NCI-H128 (cell line): ENCODE measurements at regions not wholly inside any gene's neighbourhood (a gene's known extent, or its start where the extent isn't known, plus 50 kb on each side); places are given as distances from the start of the nearest gene placed in this dataset.
A peak's percentile ranks its signal among the peaks of the same experiment; 100 is the strongest.

Experiments
- DNase-seq: peaks from one replicate; lab custom pipeline; 2025; ENCODE audit not compliant: unreplicated experiment; lab: John Stamatoyannopoulos, UW

DNA sequence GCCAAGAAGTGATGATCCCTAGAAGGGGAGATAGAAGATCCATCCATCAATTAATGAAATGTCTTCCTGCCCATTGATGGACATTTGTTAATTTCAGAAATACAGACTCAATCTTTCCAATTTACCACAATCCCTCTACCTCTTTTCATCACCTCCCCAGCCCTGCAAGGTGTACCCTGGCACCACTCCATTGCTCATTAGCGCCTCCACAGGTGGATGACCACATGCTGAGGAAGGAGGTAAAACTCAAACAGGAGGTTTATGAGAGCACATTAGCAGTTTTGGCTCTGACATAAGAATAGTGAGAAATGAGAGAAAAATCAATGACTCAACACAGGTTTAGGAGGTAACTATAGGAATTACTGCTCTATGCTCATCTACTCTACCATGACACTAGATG lies 208.0 kb downstream of the C1D start:
- no peak for DNase-seq

DNA sequence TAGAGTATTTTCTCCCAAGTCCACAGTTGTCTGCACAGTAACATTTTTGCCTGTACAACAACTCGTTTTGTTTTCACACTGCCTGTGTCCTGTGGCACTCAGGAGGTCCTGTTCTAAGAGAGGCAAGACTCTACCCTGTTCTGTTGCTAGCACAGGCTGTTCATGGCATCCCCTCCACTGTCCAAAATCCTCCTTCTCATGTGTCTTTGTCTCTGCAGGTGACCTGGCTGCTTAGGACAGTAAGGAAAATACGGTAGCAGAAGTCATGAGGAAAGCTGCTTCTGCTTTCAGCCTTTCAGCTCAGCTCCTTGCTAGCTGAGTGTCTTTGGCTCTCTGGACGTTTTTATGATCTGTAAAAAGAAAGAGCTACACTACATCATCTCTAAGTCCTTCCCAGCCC lies 205.9 kb downstream of the C1D start:
- no peak for DNase-seq

DNA sequence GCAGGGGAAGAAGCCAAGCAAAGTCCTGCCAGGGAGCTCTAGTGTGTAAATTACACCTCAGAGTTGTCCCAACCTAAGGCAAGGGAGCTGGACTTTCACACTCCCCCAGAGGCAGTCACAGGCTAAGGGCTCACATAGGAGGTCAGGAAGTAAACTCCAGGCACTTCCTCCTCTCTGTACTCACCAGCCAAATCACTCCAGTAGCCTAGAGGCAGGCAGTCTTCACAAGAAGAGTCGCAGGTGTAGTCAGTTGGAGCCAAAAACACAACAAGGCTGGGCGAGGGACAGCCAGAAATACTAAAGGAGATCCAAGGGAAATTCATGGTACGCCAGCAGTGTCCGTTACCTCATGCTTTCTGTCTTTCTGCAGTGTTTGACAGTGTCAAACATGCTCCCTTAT lies 205.0 kb downstream of the C1D start:
- no peak for DNase-seq

DNA sequence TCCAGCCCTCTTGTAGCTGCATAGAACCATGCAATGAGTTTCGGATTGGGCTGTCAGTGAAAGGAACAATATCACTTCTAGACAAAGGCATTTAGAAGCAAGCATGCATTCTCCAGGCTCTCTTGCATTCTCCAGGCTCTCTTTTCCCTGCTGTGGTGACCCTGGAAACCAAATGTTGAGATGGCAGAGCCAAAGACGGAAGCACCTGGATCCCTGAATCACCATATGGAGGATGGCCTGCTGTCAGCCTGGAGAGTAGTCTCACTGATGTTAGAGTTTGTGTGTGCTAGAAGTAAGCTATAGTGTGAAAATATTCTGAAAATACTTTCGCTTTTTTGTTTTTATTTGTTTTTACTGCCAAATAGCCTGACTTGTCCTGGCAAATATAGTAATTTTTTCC lies 203.9 kb downstream of the C1D start:
- no peak for DNase-seq

DNA sequence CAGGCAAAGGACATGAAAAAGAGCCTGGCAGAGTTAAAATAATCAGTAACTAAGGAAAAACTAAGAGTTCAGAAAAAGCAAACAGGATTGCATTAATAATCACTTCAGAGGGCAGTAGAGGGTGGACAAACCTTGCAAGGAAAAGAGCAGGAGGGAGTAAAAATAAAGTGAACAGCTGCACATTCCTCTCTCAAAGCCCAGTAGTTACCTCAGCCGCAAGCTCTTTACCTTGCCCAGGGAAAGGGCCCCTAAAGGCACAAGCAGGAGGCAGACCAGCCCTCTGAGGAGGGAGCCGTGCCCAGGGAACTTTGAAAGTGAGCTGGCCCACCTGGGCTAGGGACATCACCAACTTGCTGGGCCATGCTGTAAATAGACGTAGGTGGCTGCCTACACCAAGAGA lies 196.9 kb downstream of the C1D start:
- no peak for DNase-seq

DNA sequence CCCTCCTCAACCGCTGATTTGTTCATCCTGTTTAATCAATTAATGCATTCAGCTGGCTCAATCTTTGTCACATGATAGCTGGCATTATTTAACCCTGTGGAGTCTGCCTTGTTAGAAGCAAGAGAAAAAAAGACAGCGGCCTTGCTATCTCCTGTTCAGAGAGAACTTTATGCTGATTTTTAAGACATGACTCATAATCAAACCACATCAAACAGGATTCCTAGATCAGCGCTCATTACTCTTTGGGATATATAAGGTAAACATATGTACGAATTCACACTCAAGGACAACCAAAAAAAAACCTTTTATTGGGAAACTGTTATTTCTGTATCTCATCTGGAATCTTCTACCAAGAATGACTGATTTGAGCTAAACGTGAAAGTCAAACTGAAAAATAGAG lies 195.1 kb downstream of the C1D start:
- DNase-seq, result no peak

DNA sequence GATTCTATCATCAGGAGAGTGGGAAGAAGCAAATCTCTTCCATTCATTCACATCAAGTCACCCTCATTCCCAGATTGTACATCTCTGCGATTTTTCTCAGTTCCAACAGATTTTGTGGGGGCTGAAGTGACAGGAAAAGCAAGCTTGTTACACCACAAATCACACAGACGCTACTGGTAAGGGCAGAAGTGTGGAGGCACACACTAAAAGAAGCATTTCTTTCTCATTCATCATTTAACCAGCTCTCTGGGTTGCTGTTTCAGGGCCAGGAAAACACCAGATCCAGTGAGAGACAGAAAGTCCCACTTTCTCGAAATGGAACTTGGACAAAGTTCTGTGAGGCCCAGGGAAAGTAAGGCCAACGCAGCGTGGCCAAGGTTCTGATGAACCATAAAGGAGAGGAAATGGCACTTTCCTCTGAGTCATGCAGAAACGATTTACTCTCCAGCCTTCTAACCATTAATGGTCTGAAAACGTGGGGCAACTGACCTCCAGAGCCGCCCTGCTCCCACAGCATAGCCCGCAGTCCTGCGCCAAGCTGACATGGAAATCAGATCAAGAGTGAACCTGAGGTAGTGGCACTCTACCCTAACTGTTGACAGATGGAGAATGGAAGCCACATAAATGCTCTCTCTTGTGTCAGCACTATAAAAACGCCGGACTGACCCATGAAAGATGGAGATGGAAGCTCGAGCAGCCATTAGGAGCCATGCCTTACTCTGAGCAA lies 191.0 kb downstream of the C1D start:
- no peak for DNase-seq

DNA sequence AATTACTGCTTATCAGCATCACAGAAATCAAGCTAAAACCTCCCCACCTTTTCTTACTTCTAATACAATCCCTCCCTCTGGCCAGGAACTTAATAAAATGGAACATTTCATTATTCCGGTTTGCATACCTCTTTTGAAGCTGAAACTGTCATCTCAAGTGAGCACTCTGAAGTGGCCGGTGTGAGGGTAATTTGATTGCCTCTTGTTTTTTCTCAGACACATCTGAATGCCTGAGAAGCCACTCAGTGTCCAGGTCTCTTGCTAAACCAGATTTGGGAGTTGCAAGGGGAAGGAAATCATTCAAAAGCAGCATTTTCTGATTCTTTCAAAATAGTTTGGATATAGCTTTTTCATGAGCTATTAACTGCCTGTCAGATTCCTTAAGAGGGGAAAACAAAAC lies 190.3 kb downstream of the C1D start:
- DNase-seq, result no peak

DNA sequence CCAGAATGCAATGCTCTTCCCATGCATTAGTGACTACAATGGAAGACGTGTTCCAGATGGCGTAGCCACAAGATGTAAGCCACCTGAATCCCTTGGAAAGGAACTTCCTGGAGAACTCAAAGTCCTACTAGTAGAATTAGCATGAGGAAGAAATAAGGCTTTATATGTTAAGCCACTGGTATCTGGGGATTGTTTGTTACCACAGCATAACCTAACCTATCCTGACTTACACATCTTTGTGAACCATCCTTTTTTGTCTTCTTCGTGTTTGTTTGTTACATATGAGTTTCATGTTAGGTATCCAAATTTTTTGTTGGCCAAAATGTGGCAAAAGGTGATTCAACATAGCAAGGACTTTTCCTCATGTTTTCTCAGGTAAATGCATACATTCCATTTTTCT lies 188.9 kb downstream of the C1D start:
- DNase-seq, result no peak

DNA sequence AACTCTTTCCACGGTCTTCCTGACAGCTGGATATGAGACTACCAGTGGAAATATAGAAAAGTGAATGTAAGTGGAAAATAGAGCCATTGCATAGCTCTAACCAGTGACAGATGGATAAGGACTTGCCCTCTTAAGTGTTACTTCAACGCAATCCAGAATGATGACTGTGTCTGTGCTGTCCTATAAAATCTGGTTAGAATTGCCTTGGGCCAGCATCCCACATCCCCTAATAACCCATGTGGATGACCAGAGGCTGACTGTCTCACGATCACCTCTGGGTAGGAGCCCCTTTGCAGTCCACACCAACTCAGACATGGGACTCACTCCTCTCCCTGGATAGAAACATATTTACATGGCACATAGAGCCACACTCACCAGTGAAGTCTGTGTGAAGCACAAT lies 186.6 kb downstream of the C1D start:
- no peak for DNase-seq

DNA sequence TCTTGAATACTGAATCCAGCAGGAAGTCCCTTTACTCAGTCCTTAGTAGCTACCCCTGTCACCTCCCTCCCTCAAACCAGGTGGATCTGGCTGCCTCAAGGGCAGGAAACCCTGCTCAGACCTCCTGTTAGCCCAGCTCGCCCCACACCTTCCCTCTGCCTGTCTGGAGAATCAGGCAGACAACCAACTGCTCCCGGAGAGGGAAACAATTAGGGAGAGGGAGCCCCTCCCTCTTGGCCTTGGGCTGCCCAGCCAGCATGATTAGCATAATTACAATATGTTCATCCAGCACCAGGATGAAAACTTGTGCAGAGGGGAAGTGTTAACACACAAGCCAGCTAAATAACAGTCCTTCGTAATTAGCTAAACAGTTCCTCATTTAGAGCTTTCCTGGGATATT lies 185.5 kb downstream of the C1D start:
- DNase-seq, result no peak

DNA sequence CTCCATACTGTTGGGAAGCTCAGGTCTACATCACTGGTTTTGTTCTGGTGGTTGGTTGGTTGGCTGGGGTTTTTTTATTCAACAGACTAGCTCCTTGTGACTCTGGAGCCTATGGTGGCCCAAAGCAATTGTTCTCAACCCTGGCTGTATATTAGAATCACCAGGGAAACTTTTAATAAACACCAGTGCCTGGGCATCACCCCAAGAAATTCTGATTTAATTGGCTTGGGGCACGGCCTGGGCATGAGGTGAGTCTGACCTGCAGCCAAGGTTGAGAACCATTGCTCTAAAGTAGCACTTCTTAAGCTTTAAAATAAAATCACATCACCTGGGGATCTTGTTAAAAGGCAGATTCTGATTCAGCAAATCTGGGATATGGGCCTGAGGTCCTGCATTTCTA lies 184.1 kb downstream of the C1D start:
- DNase-seq, result no peak

DNA sequence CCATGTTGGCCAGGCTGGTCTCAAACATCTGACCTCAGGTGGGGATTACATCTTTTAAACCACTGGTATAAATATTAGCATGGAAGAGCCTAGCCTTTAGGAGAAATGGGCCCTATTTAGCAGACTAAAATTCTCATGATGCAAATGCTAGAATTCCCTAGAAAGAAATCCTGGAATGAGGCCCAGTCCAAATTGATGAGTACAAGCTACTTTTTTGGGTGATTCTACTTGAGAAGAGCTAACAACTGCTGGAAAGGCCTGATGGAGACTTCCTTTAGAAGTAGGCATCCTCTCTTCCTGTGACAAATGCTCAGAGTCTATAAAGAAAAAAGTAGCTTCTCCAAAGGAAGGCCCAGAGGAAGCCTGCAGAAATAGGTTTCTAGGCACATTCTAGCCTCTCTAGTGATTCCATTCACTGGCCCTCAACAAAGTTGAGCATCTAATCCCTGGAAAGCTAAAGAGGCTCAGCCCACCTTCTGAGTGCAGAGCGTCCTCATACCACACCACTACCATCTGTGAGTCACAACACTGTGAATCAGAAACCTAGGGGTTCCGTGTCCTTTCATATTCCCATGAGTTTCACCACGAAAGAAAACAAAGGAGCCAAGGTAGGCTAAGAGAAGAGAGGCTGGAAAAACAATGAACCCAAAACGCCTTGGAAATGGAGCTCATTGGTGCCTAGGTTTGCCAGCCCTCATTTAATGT lies 183.1 kb downstream of the C1D start:
- DNase-seq, result no peak

DNA sequence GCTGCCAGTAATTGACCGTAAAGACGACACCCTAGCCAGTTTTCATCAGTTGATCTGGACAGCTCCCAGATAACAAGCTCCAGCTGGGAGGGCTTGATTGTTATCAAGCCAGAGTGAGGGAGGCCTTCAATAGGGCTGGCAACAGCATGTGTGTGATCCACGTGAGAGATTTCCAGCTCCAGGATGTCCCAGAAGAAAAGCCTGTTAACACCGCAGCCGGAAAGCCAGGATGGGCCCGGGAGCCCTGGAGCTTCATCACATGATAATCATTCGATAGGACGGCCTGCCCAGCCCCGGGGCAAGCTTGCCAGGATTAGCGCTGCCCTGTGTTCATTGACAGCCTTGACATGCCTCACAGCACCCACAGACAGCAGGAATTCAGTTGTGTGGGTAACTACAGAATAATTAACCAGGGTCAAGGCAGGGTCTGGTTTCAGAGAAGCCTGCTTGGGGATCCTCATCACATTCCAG lies 182.5 kb downstream of the C1D start:
- DNase-seq, result no peak

DNA sequence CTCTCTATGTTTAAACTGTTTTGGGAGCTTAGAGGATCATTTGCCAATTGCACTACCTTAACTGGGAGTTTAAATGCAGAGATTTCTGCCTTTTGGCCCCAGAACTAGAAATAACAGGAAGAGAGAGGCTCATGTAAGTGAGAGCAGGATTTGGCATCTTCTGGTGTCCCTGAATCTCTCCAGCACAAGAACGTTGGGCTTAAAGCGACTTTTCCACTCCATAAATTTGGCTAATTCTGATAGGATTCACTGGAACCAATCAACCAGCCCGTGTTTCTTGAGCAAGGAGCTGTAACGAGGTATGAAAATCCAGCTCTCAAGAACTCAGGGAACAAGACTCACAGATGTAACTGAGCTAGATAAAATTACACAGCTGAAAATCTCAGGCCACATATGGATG lies 181.0 kb downstream of the C1D start:
- no peak for DNase-seq

DNA sequence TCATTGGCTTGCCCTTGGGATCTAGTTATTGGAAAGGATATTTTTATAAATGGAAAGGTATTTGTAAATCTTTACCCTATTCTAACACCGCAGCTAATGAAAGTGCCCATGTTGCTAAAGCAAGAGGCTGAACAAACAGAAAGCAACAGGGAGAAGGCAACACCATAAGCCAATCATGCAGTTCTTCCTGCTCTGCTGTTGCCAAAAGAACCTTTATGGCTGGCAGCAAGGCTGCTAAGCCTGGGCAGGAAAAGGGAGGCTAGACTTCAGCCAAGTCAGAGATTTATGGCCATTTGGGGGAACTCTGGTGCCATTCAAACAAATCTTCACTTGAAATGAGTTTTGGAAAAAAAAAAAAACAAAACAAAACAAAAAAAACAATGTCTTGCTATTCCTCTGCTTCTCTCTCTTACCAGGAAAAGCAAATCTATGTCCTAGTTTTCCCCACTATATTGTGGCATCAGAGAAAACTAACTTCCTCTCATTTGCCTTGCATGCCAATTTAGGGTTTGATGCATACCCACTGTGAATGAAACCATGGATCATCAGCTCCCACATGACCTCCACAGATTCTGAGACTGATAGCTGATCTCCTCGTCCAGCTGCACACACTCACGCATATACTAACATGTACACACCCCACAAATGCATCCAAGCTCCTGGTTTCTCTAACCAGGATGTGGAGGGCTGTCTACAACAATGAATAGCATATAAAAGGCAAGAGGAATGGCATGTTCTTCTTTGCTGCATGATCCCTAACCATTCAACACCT lies 179.3 kb downstream of the C1D start:
- DNase-seq, result no peak

DNA sequence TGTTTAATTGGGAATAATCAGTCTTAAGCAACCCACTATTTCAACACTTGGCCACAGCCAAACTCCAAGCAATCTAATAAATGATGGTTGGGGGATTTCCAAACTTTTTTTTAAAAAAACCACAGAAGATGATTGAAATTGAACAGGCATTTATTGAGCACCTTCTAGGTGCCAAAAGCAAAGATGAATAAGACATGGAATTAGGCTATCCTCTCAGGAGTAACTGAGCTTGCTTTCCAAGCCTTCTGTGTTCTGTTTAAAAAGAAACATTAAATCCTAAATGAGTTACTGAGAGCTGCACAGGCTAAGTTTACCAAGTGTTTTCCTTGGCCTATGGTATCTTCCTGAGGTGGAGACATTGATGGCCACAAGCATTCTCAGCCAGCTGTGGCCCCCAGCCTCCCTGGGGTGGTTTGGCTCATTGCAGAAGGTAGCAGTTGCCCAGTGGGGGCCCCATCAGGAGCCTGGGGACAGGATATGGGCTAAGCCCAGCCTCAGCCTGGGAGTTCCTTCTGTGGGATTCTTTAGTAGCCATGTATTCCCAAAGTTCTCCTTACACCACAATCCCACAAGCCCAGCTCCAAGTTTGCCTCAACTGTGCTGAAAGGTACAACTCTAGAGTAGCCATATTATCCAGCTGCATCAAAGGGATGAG lies 174.3 kb downstream of the C1D start:
- no peak for DNase-seq

DNA sequence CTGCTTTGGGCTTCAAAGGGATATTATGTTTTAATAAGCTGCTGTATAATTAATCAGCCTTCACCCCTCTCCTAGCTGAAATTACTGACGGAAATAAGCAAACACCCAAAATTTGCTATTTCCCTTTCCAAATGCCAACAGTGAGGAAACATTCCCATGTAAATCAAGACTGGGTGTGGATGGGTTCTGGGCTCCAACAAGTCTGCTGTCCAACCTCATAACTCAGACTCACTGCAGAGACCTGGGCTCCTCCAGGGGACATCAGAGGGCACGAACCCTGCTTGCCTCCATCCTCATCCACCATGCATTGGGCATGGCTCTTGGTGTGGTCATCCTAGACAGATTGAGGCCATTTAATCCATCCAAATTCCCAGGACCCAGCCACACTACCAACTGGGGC lies 173.7 kb downstream of the C1D start:
- no peak for DNase-seq

DNA sequence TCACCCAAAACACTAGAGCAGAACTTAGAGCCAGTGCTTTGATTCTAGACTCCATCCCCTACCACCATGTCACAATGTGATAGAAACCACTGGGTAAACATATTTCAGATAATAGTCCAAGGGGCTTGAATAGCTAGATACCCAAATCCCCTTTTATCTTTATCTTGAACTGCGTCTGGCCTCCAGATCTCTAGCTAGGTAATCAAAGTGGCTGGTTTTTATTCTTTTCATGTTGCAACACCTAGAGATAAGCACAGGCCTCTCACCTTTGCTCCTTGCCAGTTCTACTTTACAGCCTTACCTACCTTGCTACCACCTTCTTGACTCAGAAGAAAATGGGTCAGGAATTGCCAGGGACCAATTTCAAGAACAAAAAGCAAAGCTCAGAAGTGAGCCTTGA lies 171.2 kb downstream of the C1D start:
- DNase-seq, result no peak

DNA sequence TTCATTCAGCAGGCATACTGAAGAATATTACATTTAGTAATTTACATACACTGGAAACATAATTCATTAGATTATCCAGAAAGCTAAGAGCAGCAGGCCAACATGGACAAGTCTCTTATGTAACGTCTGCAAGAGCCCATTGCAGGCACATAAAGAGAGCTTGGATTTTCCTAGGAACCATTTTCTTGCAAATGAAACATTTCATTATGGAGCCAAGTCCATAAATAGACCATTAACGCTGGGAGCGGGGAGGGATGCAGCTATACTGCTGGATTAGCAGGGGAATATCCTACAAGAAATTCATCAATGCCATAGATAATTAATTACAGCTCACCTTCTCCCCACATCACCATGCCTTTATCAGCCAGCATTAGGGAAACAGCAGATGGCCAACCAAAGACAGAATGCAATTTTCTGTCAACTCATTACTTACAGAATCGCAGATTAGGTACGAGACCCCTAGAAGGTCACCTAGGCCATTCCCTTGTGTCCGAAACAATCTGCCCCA lies 170.4 kb downstream of the C1D start:
- no peak for DNase-seq

DNA sequence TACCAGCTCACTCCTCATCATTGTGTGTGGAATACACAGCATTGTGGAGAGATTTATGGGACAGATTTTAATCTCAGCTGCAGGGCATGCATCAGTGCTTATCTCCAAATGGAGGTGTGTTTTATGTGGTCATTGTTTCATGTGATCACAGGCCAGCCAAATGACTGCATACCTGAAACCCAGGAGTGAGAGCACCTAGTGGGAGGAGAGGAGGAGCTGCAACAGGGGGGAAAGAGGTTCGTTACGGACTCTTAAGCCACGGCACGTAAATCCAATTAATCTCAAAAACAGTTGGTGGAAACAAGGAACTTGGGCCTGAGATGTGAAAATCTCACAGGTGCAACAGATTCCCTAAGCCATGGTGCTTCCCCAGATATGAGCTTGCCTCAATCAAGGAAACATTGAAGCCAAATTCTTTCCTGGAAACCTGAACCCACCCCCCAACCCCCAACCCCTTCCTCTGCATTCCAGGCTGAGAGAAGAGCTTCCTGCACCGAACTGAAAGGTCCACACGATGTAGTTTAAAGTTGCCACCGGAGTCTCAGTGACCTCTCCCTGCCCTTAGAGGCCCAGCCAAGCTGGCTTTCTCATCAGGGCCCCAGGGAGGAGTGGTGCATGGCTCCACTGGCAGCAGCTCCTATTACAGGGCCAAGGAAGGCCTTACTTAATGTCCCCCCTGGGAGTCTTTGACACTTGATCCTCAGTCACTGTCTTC lies 167.4 kb downstream of the C1D start:
- DNase-seq, result peak; percentile 48
